GM12878 (cell line): ENCODE measurements at regions not wholly inside any gene's neighbourhood (a gene's known extent, or its start where the extent isn't known, plus 50 kb on each side); places are given as distances from the start of the nearest gene placed in this dataset.

Source experiments
- ATAC-seq: fragments of 200-7000 bp; cut with Tn5 transposase; 3 replicates; pipeline ENCODE4 v1.9.1; 2020; ENCODE audit warnings: mild to moderate bottlenecking, moderate library complexity
- BruUV-seq: library from RNA; stranded (reverse); fragments of 400-500 nt; replicated peaks from 2 replicates; lab custom pipeline; 2021; lab: Mats Ljungman, UMichigan
- CTCF ChIA-PET: fragments of 300-600 bp; sonication (Branson Sonifier 250); formaldehyde crosslinking; extraction: SDS; loops from one replicate; lab custom pipeline; 2021; ENCODE audit warnings: inconsistent platforms; lab: Yijun Ruan, JAX
- POLR2A ChIA-PET: fragments of 350-600 bp; formaldehyde crosslinking; extraction: SDS; loops from one replicate; lab custom pipeline; 2021; ENCODE audit warnings: inconsistent platforms; lab: Charles Lee
- RAD21 ChIA-PET: fragments of 300-600 bp; sonication (Branson Sonifier 250); formaldehyde crosslinking; loops from one replicate; lab custom pipeline; 2023; ENCODE audit warnings: antibody characterized with exemption; ENCODE audit not compliant: unreplicated experiment; lab: Charles Lee
- SMC1A ChIA-PET: fragments of 300-600 bp; sonication (Branson Sonifier 250); formaldehyde crosslinking; loops from one replicate; lab custom pipeline; 2023; ENCODE audit not compliant: unreplicated experiment, uncharacterized antibody; lab: Charles Lee
- DNase-seq: peaks from one replicate; pipeline ENCODE4 v3.0.0-alpha.2; 2011; ENCODE audit warnings: low read depth, low spot score
- FAIRE-seq: peaks from 3 replicates; lab custom pipeline; 2011; peaks lifted over from hg19 to GRCh38; lab: Jason Lieb, UNC
- H2AFZ ChIP-seq: 2 replicates; pipeline ENCODE4 v1.6.0; 2011; ENCODE audit warnings: low read depth, low read length, control low read depth; ENCODE audit not compliant: control insufficient read depth
- H3K27ac ChIP-seq: 2 replicates; pipeline ENCODE4 v1.5.1; 2011; ENCODE audit warnings: control low read depth; ENCODE audit not compliant: control insufficient read depth, insufficient read depth
- H3K27me3 ChIP-seq, 2 experiments: replicated peaks in 1 of 2; 2 replicates each; pipeline versions ENCODE4 v1.6.0 to v1.6.1; 2011; ENCODE audit warnings: low read length in 1 of 2; ENCODE audit not compliant: control insufficient read depth in 2 of 2, insufficient read depth in 2 of 2
- H3K36me3 ChIP-seq, 2 experiments: 2 replicates each; pipeline ENCODE4 v1.5.1; 2011; ENCODE audit warnings: low read length in 1 of 2; ENCODE audit not compliant: control insufficient read depth in 2 of 2, insufficient read depth in 2 of 2
- H3K4me1 ChIP-seq: 2 replicates; pipeline ENCODE4 v1.6.1; 2011; ENCODE audit warnings: mild to moderate bottlenecking, low read length, moderate library complexity, mixed read lengths; ENCODE audit not compliant: control insufficient read depth, insufficient read depth
- H3K4me2 ChIP-seq: 2 replicates; pipeline ENCODE4 v1.6.0; 2011; ENCODE audit warnings: control low read depth; ENCODE audit not compliant: control insufficient read depth, insufficient read depth
- H3K4me3 ChIP-seq: fragments of 200-600 bp; sonication (generic); 2 replicates; pipeline ENCODE4 v1.5.1; 2016
- H3K79me2 ChIP-seq: 2 replicates; pipeline ENCODE4 v1.6.0; 2011; ENCODE audit warnings: low read length; ENCODE audit not compliant: control insufficient read depth, insufficient read depth
- H3K9ac ChIP-seq: 2 replicates; pipeline ENCODE4 v1.8.0; 2011; ENCODE audit warnings: low read length, control low read depth, mixed read lengths; ENCODE audit not compliant: control insufficient read depth, insufficient read depth
- H3K9me3 ChIP-seq: replicated peaks from 3 replicates; pipeline ENCODE4 v1.5.1; 2011; ENCODE audit warnings: mild to moderate bottlenecking, low read length; ENCODE audit not compliant: control insufficient read depth, insufficient read depth
- H4K20me1 ChIP-seq: 2 replicates; pipeline ENCODE4 v1.6.0; 2011; ENCODE audit not compliant: control insufficient read depth, insufficient read depth
- CBFB ChIP-seq: IDR thresholded peaks from 2 replicates; pipeline ENCODE4 v1.6.1; 2016; ENCODE audit warnings: antibody characterized with exemption, low read depth
- CTCF ChIP-seq, 3 experiments: IDR thresholded peaks in 2 of 3; conservative IDR thresholded peaks in 1 of 3; 2 replicates each; pipeline ENCODE4 v1.5.1; 2011; ENCODE audit warnings: low read depth in 3 of 3, low read length in 3 of 3, mild to moderate bottlenecking in 3 of 3, control low read depth in 2 of 3, moderate library complexity in 2 of 3, inconsistent platforms in 1 of 3, mixed read lengths in 1 of 3; ENCODE audit not compliant: control insufficient read depth in 2 of 3, insufficient read depth in 1 of 3; ENCODE audit errors: extremely low read depth in 1 of 3
- EED ChIP-seq: sonication (generic); IDR thresholded peaks from 2 replicates; pipeline ENCODE4 v1.6.1; 2016; ENCODE audit warnings: antibody characterized with exemption, low read depth
- ETV6 ChIP-seq, 2 experiments: fragments of 450-650 bp in 1 of 2; IDR thresholded peaks in 1 of 2; conservative IDR thresholded peaks in 1 of 2; 2 replicates each; pipeline ENCODE4 v1.6.1; 2014; ENCODE audit warnings: antibody characterized with exemption in 1 of 2, borderline replicate concordance in 1 of 2, low read depth in 1 of 2, mild to moderate bottlenecking in 1 of 2, moderate library complexity in 1 of 2
- EZH2 ChIP-seq: IDR thresholded peaks from 2 replicates; pipeline ENCODE4 v1.6.1; 2012; ENCODE audit warnings: low read depth, mild to moderate bottlenecking, control low read depth, inconsistent platforms, low read length, borderline replicate concordance; ENCODE audit not compliant: control insufficient read depth
- MXI1 ChIP-seq: fragments of 150-350 bp; IDR thresholded peaks from 2 replicates; pipeline ENCODE4 v1.6.1; 2011; ENCODE audit warnings: low read depth, mild to moderate bottlenecking, inconsistent platforms, low read length, improper control_type of control experiment
- NR2C1 ChIP-seq: fragments of 450-650 bp; IDR thresholded peaks from 2 replicates; pipeline ENCODE4 v1.6.1; 2017; ENCODE audit warnings: antibody characterized with exemption, mild to moderate bottlenecking, moderate library complexity
- PML ChIP-seq: IDR thresholded peaks from 2 replicates; pipeline ENCODE4 v1.6.1; 2012; ENCODE audit warnings: low read length, inconsistent platforms
- RELB ChIP-seq: fragments of 450-650 bp; IDR thresholded peaks from 2 replicates; pipeline ENCODE4 v1.6.1; 2017; ENCODE audit warnings: low read depth, mild to moderate bottlenecking, moderate library complexity
- RUNX3 ChIP-seq: IDR thresholded peaks from 2 replicates; pipeline ENCODE4 v1.6.1; 2012; ENCODE audit warnings: low read length, inconsistent platforms
- SMARCA5 ChIP-seq: fragments of 450-650 bp; IDR thresholded peaks from 2 replicates; pipeline ENCODE4 v1.6.1; 2017; ENCODE audit warnings: mild to moderate bottlenecking
- SPI1 ChIP-seq: IDR thresholded peaks from 2 replicates; pipeline ENCODE4 v1.6.1; 2011; ENCODE audit warnings: low read depth, mild to moderate bottlenecking, low read length, moderate library complexity, borderline replicate concordance; ENCODE audit not compliant: insufficient read depth
- STAT1 ChIP-seq: fragments of 450-650 bp; conservative IDR thresholded peaks from 2 replicates; pipeline ENCODE4 v1.6.1; 2014; ENCODE audit warnings: antibody characterized with exemption, mild to moderate bottlenecking
- USF2 ChIP-seq: IDR thresholded peaks from 2 replicates; pipeline ENCODE4 v1.6.1; 2011; ENCODE audit warnings: low read depth, low read length, improper control_type of control experiment, borderline replicate concordance
- ZNF207 ChIP-seq: fragments of 450-650 bp; IDR thresholded peaks from 2 replicates; pipeline ENCODE4 v1.6.1; 2014; ENCODE audit warnings: antibody characterized with exemption, mild to moderate bottlenecking, borderline replicate concordance
- WGBS: methylation state at CpG from one replicate; pipeline ENCODE4 v1.1.6; 2016; ENCODE audit warnings: low lambda C conversion rate; ENCODE audit not compliant: insufficient replicate concordance, insufficient coverage; ENCODE audit errors: missing lambda C conversion rate; 5-methylcytosine and 5-hydroxymethylcytosine counted together
- in situ Hi-C: fragments of 300-500 bp; cut with MboI; formaldehyde crosslinking; loops from 9 replicates; pipeline ENCODE4 v1.14.3; 2018; ENCODE audit warnings: mixed read lengths
- intact Hi-C: fragments of 100-400 bp; cut with micrococcal nuclease; formaldehyde crosslinking; loops from one replicate; pipeline ENCODE4 v1.14.2; 2022; ENCODE audit not compliant: unreplicated experiment

- TF ChIP-seq RUNX3 (no peak), NR2C1 (no peak), STAT1 (no peak), CBFB (no peak), ZNF207 (no peak), ETV6 (conservative IDR thresholded peaks at IDR 0.05 in 1 of 2, IDR thresholded peaks at IDR 0.05 in 1 of 2; ENCODE audit: borderline replicate concordance in 1 of 2, low read depth in 1 of 2) (no peak), SPI1 (no peak), EZH2 (no peak)
- Histone ChIP-seq H3K4me1 (no peaks in the 10 kb centered on the region), H4K20me1 (no peaks in the 10 kb centered on the region), H3K27me3 (no peaks in the 10 kb centered on the region), H3K36me3 (no peaks in the 10 kb centered on the region), H3K9ac (no peak overlapping the region), H3K27ac (no peak overlapping the region), H3K4me3 (no peak overlapping the region), H3K79me2 (no peaks in the 10 kb centered on the region), H3K4me2 (no peak overlapping the region), H2AFZ (no peak overlapping the region), H3K9me3 (no peaks in the 10 kb centered on the region; the same call in 2 of the 3 replicates)
- ATAC-seq (no peak), FAIRE-seq (no peak), DNase-seq (no peak)
- ChIA-PET RAD21 (no interaction called here), CTCF (no interaction called here), POLR2A (no interaction called here), SMC1A (interaction anchor here (0.6 to 1.2 kb wide), 2 partner anchors 11 to 463 kb away, joined by 3 to 4 read pairs; no protein-coding TSS in a partner anchor)
- no TSS peak for BruUV-seq
- in situ Hi-C loops, result no loop called here
- intact Hi-C loops, result no loop called here
These were observed 876.7 kb downstream of the QKI start for GRCh38 chr6:164291224-164291623.

GRCh38 chr6:164290101-164290500 is 875.6 kb downstream of the QKI start:
- Histone ChIP-seq H2AFZ (no peak overlapping the region), H3K4me2 (no peak overlapping the region), H3K4me3 (no peak overlapping the region), H3K4me1 (no peaks in the 10 kb centered on the region), H3K27ac (no peak overlapping the region), H3K27me3 (no peaks in the 10 kb centered on the region), H4K20me1 (no peaks in the 10 kb centered on the region), H3K79me2 (no peaks in the 10 kb centered on the region), H3K36me3 (no peaks in the 10 kb centered on the region), H3K9me3 (no peaks in the 10 kb centered on the region; the same call in 2 of the 3 replicates), H3K9ac (no peak overlapping the region)
- no TSS peak for BruUV-seq
- CTCF ChIA-PET, result no interaction called here
- SMC1A ChIA-PET, result no interaction called here
- RAD21 ChIA-PET, result no interaction called here
- DNase-seq (no peak), ATAC-seq (no peak), FAIRE-seq (no peak)
- 0% methylated on average over 3 of the region's 3 CpGs for WGBS
- in situ Hi-C loops, result no loop called here
- intact Hi-C loops, result no loop called here
- POLR2A ChIA-PET, result no interaction called here
- TF ChIP-seq RELB (no peak), CTCF (IDR thresholded peaks at IDR 0.05 in 2 of 3, conservative IDR thresholded peaks at IDR 0.05 in 1 of 3; ENCODE audit: control insufficient read depth in 2 of 3, extremely low read depth in 1 of 3, insufficient read depth in 1 of 3, low read depth in 3 of 3, low read length in 3 of 3) (no peak), PML (no peak), SMARCA5 (no peak), USF2 (no peak), MXI1 (no peak), EED (no peak)
